K562 (cell line): ENCODE measurements at regions not wholly inside any gene's neighbourhood (a gene's known extent, or its start where the extent isn't known, plus 50 kb on each side); places are given as distances from the start of the nearest gene placed in this dataset.
"Not testable (repeated sequence)": the region's sequence is repeated elsewhere in the genome, so short reads cannot be mapped to it uniquely, and the experiment has no call there.

ENCODE experiments used
- ATAC-seq: fragments of 200-7000 bp; cut with Tn5 transposase; 3 replicates; pipeline ENCODE4 v1.9.1; 2020; ENCODE audit warnings: moderate library complexity
- BruUV-seq: library from RNA; stranded (reverse); fragments of 400-500 nt; replicated peaks from 2 replicates; lab custom pipeline; 2021; lab: Mats Ljungman, UMichigan
- CTCF ChIA-PET: fragments of 300-600 bp; formaldehyde crosslinking; extraction: SDS; loops from one replicate; lab custom pipeline; 2021; ENCODE audit warnings: low intra/inter-chr PET ratio; lab: Yijun Ruan, JAX
- POLR2A ChIA-PET: fragments of 300-600, 350-650 bp; sonication (Branson Sonifier 250); formaldehyde crosslinking; extraction: SDS; loops from one replicate; lab custom pipeline; 2021; ENCODE audit warnings: antibody characterized with exemption, inconsistent platforms; lab: Yijun Ruan, JAX
- DNase-seq, 4 experiments: peaks; one replicate each; pipeline versions ENCODE4 v3.0.0 to v3.0.0-alpha.2; 2011 to 2018; ENCODE audit warnings: low spot score in 3 of 4, mixed read lengths in 3 of 4; ENCODE audit errors: extremely low read depth in 1 of 4
- FAIRE-seq: peaks from 2 replicates; lab custom pipeline; 2011; peaks lifted over from hg19 to GRCh38; lab: Jason Lieb, UNC
- H2AFZ ChIP-seq: 2 replicates; pipeline ENCODE4 v1.6.0; 2011; ENCODE audit warnings: low read depth, low read length, control low read depth, inconsistent platforms
- H3K27ac ChIP-seq: fragments of 200-600 bp; 3 replicates; pipeline ENCODE4 v1.8.0; 2011; ENCODE audit warnings: low read depth, mild to moderate bottlenecking, control low read depth, inconsistent platforms, low read length, moderate library complexity, mixed read lengths; ENCODE audit errors: extremely low read depth
- H3K27me3 ChIP-seq, 2 experiments: fragments of 300-600 bp in 1 of 2; 2 replicates in 1 of 2; 3 replicates in 1 of 2; pipeline versions ENCODE4 v1.6.0 to v1.8.0; 2011; ENCODE audit warnings: inconsistent platforms in 2 of 2, low read length in 2 of 2, mild to moderate bottlenecking in 1 of 2, mixed read lengths in 1 of 2, moderate library complexity in 1 of 2; ENCODE audit not compliant: control insufficient read depth in 2 of 2, insufficient read depth in 2 of 2
- H3K36me3 ChIP-seq: fragments of 300-600 bp; 3 replicates; pipeline ENCODE4 v1.8.0; 2011; ENCODE audit warnings: mild to moderate bottlenecking, low read length, inconsistent platforms; ENCODE audit not compliant: control insufficient read depth, insufficient read depth
- H3K4me1 ChIP-seq, 2 experiments: fragments of 200-600 bp in 1 of 2; replicated peaks in 1 of 2; 2 replicates in 1 of 2; 3 replicates in 1 of 2; pipeline versions ENCODE4 v1.5.1 to v1.8.0; 2011; ENCODE audit warnings: inconsistent platforms in 2 of 2, low read length in 2 of 2, mild to moderate bottlenecking in 1 of 2, mixed read lengths in 1 of 2, moderate library complexity in 1 of 2; ENCODE audit not compliant: control insufficient read depth in 2 of 2, insufficient read depth in 2 of 2
- H3K4me2 ChIP-seq: 2 replicates; pipeline ENCODE4 v1.6.1; 2011; ENCODE audit warnings: low read length, control low read depth, inconsistent platforms, mixed read lengths; ENCODE audit not compliant: insufficient read depth
- H3K4me3 ChIP-seq: fragments of 200-600 bp; sonication (generic), shearing (Covaris generic); 2 replicates; pipeline ENCODE4 v1.5.1; 2016; ENCODE audit warnings: control low read depth, inconsistent platforms
- H3K79me2 ChIP-seq: fragments of 200-600 bp; 3 replicates; pipeline ENCODE4 v1.8.0; 2011; ENCODE audit warnings: low read length, inconsistent platforms; ENCODE audit not compliant: control insufficient read depth, insufficient read depth
- H3K9ac ChIP-seq, 2 experiments: 2 replicates each; pipeline versions ENCODE4 v1.6.0 to v1.6.1; 2011; ENCODE audit warnings: low read depth in 2 of 2, low read length in 2 of 2, control low read depth in 1 of 2, inconsistent platforms in 1 of 2, mild to moderate bottlenecking in 1 of 2, mixed read lengths in 1 of 2; ENCODE audit not compliant: insufficient read depth in 1 of 2
- H3K9me1 ChIP-seq: one replicate; pipeline ENCODE4 v1.6.0; 2011; ENCODE audit warnings: inconsistent platforms, mild to moderate bottlenecking, low read length, moderate library complexity; ENCODE audit not compliant: control insufficient read depth, insufficient read depth
- H3K9me3 ChIP-seq: replicated peaks from 2 replicates; pipeline ENCODE4 v1.5.1; 2011; ENCODE audit warnings: low read depth, low read length, inconsistent platforms; ENCODE audit not compliant: control insufficient read depth, insufficient read depth
- H4K20me1 ChIP-seq: replicated peaks from 2 replicates; pipeline ENCODE4 v1.6.1; 2011; ENCODE audit warnings: low read length, inconsistent platforms, mixed read lengths; ENCODE audit not compliant: control insufficient read depth, insufficient read depth
- E2F6 ChIP-seq, 2 experiments: IDR thresholded peaks; 2 replicates each; pipeline ENCODE4 v1.6.1; 2011; ENCODE audit warnings: borderline replicate concordance in 1 of 2, control low read depth in 1 of 2, low read depth in 1 of 2, low read length in 1 of 2, mild to moderate bottlenecking in 1 of 2, mixed read lengths in 1 of 2, moderate library complexity in 1 of 2; ENCODE audit not compliant: insufficient read depth in 1 of 2, insufficient read length in 1 of 2, poor library complexity in 1 of 2, severe bottlenecking in 1 of 2; ENCODE audit errors: extremely low read depth in 1 of 2
- RBBP5 ChIP-seq: fragments of 200-600 bp; sonication (generic); IDR thresholded peaks from 2 replicates; pipeline ENCODE4 v1.6.1; 2012; ENCODE audit warnings: borderline replicate concordance, mild to moderate bottlenecking, low read length, control low read depth, inconsistent platforms; ENCODE audit not compliant: insufficient read depth, poor library complexity, severe bottlenecking
- RFX5 ChIP-seq: IDR thresholded peaks from 2 replicates; pipeline ENCODE4 v1.6.1; 2011; ENCODE audit warnings: low read depth, mild to moderate bottlenecking, improper control_type of control experiment, low read length
- TEAD4 ChIP-seq, 2 experiments: sonication (generic) in 1 of 2; formaldehyde crosslinking in 1 of 2; IDR thresholded peaks; 2 replicates each; pipeline versions ENCODE4 v1.6.1 to v1.8.0; 2012 to 2022; ENCODE audit warnings: borderline replicate concordance in 1 of 2, inconsistent platforms in 1 of 2, low read length in 1 of 2, mild to moderate bottlenecking in 1 of 2, missing genetic modification reagents in 1 of 2
- WHSC1 ChIP-seq: IDR thresholded peaks from one replicate; pipeline ENCODE4 v1.6.1; 2012; ENCODE audit warnings: low read length, control low read depth, inconsistent platforms
- ZNF3 ChIP-seq: fragments of 250-450 bp; sonication (Bioruptor Pico); IDR thresholded peaks from 2 replicates; pipeline ENCODE4 v1.5.0; 2021; ENCODE audit warnings: mild to moderate bottlenecking, moderate library complexity
- ZNF766 ChIP-seq: fragments of 200-800 bp; sonication (Bioruptor generic); conservative IDR thresholded peaks from 2 replicates; pipeline ENCODE4 v1.6.1; 2016; ENCODE audit warnings: missing genetic modification characterization, missing compliant biosample characterization
- WGBS: fragments of 100-300 bp; shearing (Covaris generic); methylation state at CpG from one replicate; pipeline ENCODE4 v1.1.6; 2016; ENCODE audit warnings: low coverage, mixed read lengths; ENCODE audit not compliant: insufficient coverage; ENCODE audit errors: missing lambda C conversion rate; 5-methylcytosine and 5-hydroxymethylcytosine counted together
- in situ Hi-C: fragments of 300-500 bp; cut with MboI; formaldehyde crosslinking; loops from 4 replicates; pipeline ENCODE4 v1.15.0; 2018; ENCODE audit warnings: inconsistent platforms, mixed read lengths
- intact Hi-C: fragments of 100-400 bp; cut with micrococcal nuclease; formaldehyde crosslinking; loops from 2 replicates; pipeline ENCODE4 v1.14.2; 2022

- TF ChIP-seq RBBP5 (no peak), RFX5 (no peak), WHSC1 (no peak), TEAD4 (IDR thresholded peaks at IDR 0.05; ENCODE audit: low read length) (no peak), TEAD4 (CRISPR knock-in tag; IDR thresholded peaks at IDR 0.05; ENCODE audit: borderline replicate concordance) (no peak), E2F6 (IDR thresholded peaks at IDR 0.05; ENCODE audit: borderline replicate concordance in 1 of 2, extremely low read depth in 1 of 2, insufficient read depth in 1 of 2, insufficient read length in 1 of 2, low read depth in 1 of 2, low read length in 1 of 2, poor library complexity in 1 of 2, severe bottlenecking in 1 of 2) (no peak), ZNF3 (CRISPR knock-in tag) (no peak), ZNF766 (no peak)
Measured at GRCh38 chr7:81831883-81832282, 62.0 kb upstream of the HGF start (continued).

- H3K27me3 ChIP-seq, H3K36me3 ChIP-seq, H2AFZ ChIP-seq, H3K9me3 ChIP-seq, FAIRE-seq, H3K4me1 ChIP-seq, H3K9me1 ChIP-seq, intact Hi-C loops, DNase-seq, POLR2A ChIA-PET, H3K79me2 ChIP-seq, CTCF ChIA-PET, H3K27ac ChIP-seq, BruUV-seq, ATAC-seq, H3K9ac ChIP-seq, H4K20me1 ChIP-seq, H3K4me3 ChIP-seq, in situ Hi-C loops, H3K4me2 ChIP-seq: not testable (repeated sequence)
- 0% methylated on average over 4 of the region's 4 CpGs for WGBS
Measured at GRCh38 chr7:81829511-81829910, 59.7 kb upstream of the HGF start.
